ENCODE measurements at regions not wholly inside any gene's neighbourhood (a gene's known extent, or its start where the extent isn't known, plus 50 kb on each side); places are given as distances from the start of the nearest gene placed in this dataset.

- Histone ChIP-seq H3K27ac (ENCODE audit: low read depth, low read length) (no peak overlapping the region), H3K4me2 (ENCODE audit: low read length) (no peak overlapping the region), H3K9me3 (ENCODE audit: control insufficient read depth in 1 of 2, insufficient read depth in 1 of 2, low read depth in 1 of 2, low read length in 2 of 2) (no peaks in the 10 kb centered on the region), H3K9ac (ENCODE audit: low read length) (no peak overlapping the region), H3K36me3 (ENCODE audit: control insufficient read depth in 1 of 2, insufficient read depth in 2 of 2, low read length in 2 of 2) (no peaks in the 10 kb centered on the region), H3K9me2 (ENCODE audit: insufficient read depth) (no peaks in the 10 kb centered on the region), H3K4me1 (ENCODE audit: control insufficient read depth in 1 of 2, insufficient read depth in 2 of 2, low read length in 2 of 2) (peaks cover 12 to 24% of the 10 kb centered on the region in 2 experiments), H3K4me3 (replicated peaks in 1 of 2; ENCODE audit: low read depth in 1 of 2, low read length in 2 of 2) (no peak overlapping the region), H4K20me1 (ENCODE audit: insufficient read depth) (no peaks in the 10 kb centered on the region), H3K27me3 (ENCODE audit: insufficient read depth, low read length) (no peaks in the 10 kb centered on the region), H2AFZ (ENCODE audit: low read depth, low read length, poor library complexity, severe bottlenecking) (no peak overlapping the region), H3K79me2 (ENCODE audit: insufficient read depth, low read length) (no peaks in the 10 kb centered on the region)
- ChIA-PET POLR2A (no interaction called here), RAD21 (ENCODE audit: low non-redundant PET in 1 of 2, low total read pairs in 2 of 2, uncharacterized antibody in 2 of 2, unreplicated experiment in 2 of 2) (no interaction called here), CTCF (no interaction called here)
- DNase-seq (ENCODE audit: low read depth, low spot score): no peak
- no peak for TF ChIP-seq SRF (IDR thresholded peaks at IDR 0.05; ENCODE audit: low read depth)
- no peak for TF ChIP-seq SP1 (IDR thresholded peaks at IDR 0.05; ENCODE audit: low read depth)
- no peak for TF ChIP-seq EGR1 (IDR thresholded peaks at IDR 0.05; ENCODE audit: low read depth)
- no peak for TF ChIP-seq TCF7L2 (IDR thresholded peaks at IDR 0.05; ENCODE audit: borderline replicate concordance, extremely low read depth, insufficient read depth, insufficient read length)
- TF ChIP-seq MAX (IDR thresholded peaks at IDR 0.05): no peak
- no TSS peak for BruUV-seq (replicated peaks)
- intact Hi-C loops (cut with micrococcal nuclease): no loop called here
- ATAC-seq: no peak
Observed at GRCh38 chr6:156683821-156684220, 93.4 kb upstream of the ARID1B start.

GRCh38 chr6:156676721-156677120 is 100.5 kb upstream of the ARID1B start:
- ChIA-PET CTCF (no interaction called here), RAD21 (ENCODE audit: low non-redundant PET in 1 of 2, low total read pairs in 2 of 2, uncharacterized antibody in 2 of 2, unreplicated experiment in 2 of 2) (no interaction called here), POLR2A (no interaction called here)
- no peaks in the 10 kb centered on the region for H3K79me2 ChIP-seq (ENCODE audit: insufficient read depth, low read length)
- no peaks in the 10 kb centered on the region for H3K9me3 ChIP-seq (ENCODE audit: control insufficient read depth in 1 of 2, insufficient read depth in 1 of 2, low read depth in 1 of 2, low read length in 2 of 2)
- BruUV-seq (replicated peaks): no TSS peak
- no peak overlapping the region for H2AFZ ChIP-seq (ENCODE audit: low read depth, low read length, poor library complexity, severe bottlenecking)
- no peak overlapping the region for H3K27ac ChIP-seq (ENCODE audit: low read depth, low read length)
- H3K36me3 ChIP-seq (ENCODE audit: control insufficient read depth in 1 of 2, insufficient read depth in 2 of 2, low read length in 2 of 2): no peaks in the 10 kb centered on the region
- H3K27me3 ChIP-seq (ENCODE audit: insufficient read depth, low read length): no peaks in the 10 kb centered on the region
- no peak overlapping the region for H3K4me2 ChIP-seq (ENCODE audit: low read length)
- H3K9me2 ChIP-seq (ENCODE audit: insufficient read depth): no peaks in the 10 kb centered on the region
- DNase-seq (ENCODE audit: low read depth, low spot score) (no peak), ATAC-seq (no peak)
- H3K4me3 ChIP-seq (replicated peaks in 1 of 2; ENCODE audit: low read depth in 1 of 2, low read length in 2 of 2): no peak overlapping the region
- intact Hi-C loops (cut with micrococcal nuclease): no loop called here
- H4K20me1 ChIP-seq (ENCODE audit: insufficient read depth): no peaks in the 10 kb centered on the region
- no peak overlapping the region for H3K9ac ChIP-seq (ENCODE audit: low read length)
- no peaks in the 10 kb centered on the region for H3K4me1 ChIP-seq (ENCODE audit: control insufficient read depth in 1 of 2, insufficient read depth in 2 of 2, low read length in 2 of 2)
- TF ChIP-seq ZBTB33 (IDR thresholded peaks at IDR 0.05; ENCODE audit: extremely low read depth, insufficient replicate concordance, low read length): no peak
- TF ChIP-seq CEBPB (IDR thresholded peaks at IDR 0.05; ENCODE audit: low read depth): no peak
- TF ChIP-seq JUND (IDR thresholded peaks at IDR 0.05): no peak
- no peak for TF ChIP-seq RAD21 (IDR thresholded peaks at IDR 0.05; ENCODE audit: low read depth)
- no peak for TF ChIP-seq ELF1 (IDR thresholded peaks at IDR 0.05; ENCODE audit: borderline replicate concordance, low read depth)
- TF ChIP-seq EZH2 (IDR thresholded peaks at IDR 0.05): no peak
- TF ChIP-seq ZNF274 (IDR thresholded peaks at IDR 0.05; ENCODE audit: low read depth, low read length): no peak
- TF ChIP-seq SP1 (IDR thresholded peaks at IDR 0.05; ENCODE audit: low read depth): no peak
- no peak for TF ChIP-seq EZH2phosphoT487 (IDR thresholded peaks at IDR 0.05; ENCODE audit: borderline replicate concordance)
- TF ChIP-seq REST (IDR thresholded peaks at IDR 0.05; ENCODE audit: low read depth): no peak
- TF ChIP-seq SIN3A (IDR thresholded peaks at IDR 0.05; ENCODE audit: low read depth): no peak
- TF ChIP-seq MAX (IDR thresholded peaks at IDR 0.05): no peak
- TF ChIP-seq FOSL1 (IDR thresholded peaks at IDR 0.05; ENCODE audit: low read depth): no peak
- TF ChIP-seq ATF3 (IDR thresholded peaks at IDR 0.05): no peak
